PC-9 (cell line): ENCODE measurements at regions not wholly inside any gene's neighbourhood (a gene's known extent, or its start where the extent isn't known, plus 50 kb on each side); places are given as distances from the start of the nearest gene placed in this dataset.

Experiments used
- BruUV-seq: library from RNA; stranded (reverse); fragments of 400-500 nt; replicated peaks from 2 replicates; lab custom pipeline; 2021; lab: Mats Ljungman, UMichigan
- CTCF ChIA-PET: fragments of 300-600 bp; sonication (Branson Sonifier 250); formaldehyde crosslinking; loops from one replicate; lab custom pipeline; 2022; ENCODE audit warnings: antibody characterized with exemption; lab: Charles Lee
- POLR2A ChIA-PET: fragments of 300-600 bp; sonication (Branson Sonifier 250); formaldehyde crosslinking; loops from one replicate; lab custom pipeline; 2022; ENCODE audit warnings: antibody characterized with exemption; ENCODE audit not compliant: unreplicated experiment; lab: Charles Lee
- DNase-seq, 2 experiments: peaks; one replicate each; pipeline versions ENCODE4 v3.0.0 to v3.0.0-alpha.2; 2015 to 2022; ENCODE audit warnings: mixed read lengths in 1 of 2
- H2AFZ ChIP-seq: fragments of 200-600 bp; sonication (generic); 2 replicates; pipeline ENCODE4 v1.8.1; 2017; ENCODE audit warnings: antibody characterized with exemption
- H3F3A ChIP-seq: fragments of 200-600 bp; sonication (generic); 2 replicates; pipeline ENCODE4 v1.8.1; 2017; ENCODE audit warnings: antibody characterized with exemption, mild to moderate bottlenecking, low read depth; ENCODE audit not compliant: insufficient read depth
- H3K27ac ChIP-seq: fragments of 200-600 bp; sonication (generic); 2 replicates; pipeline ENCODE4 v1.6.1; 2016; ENCODE audit warnings: mixed run types
- H3K27me3 ChIP-seq: fragments of 200-600 bp; sonication (generic); 2 replicates; pipeline ENCODE4 v1.6.1; 2016; ENCODE audit warnings: low read depth, mixed run types; ENCODE audit not compliant: insufficient read depth
- H3K36me3 ChIP-seq: fragments of 200-600 bp; sonication (generic); 2 replicates; pipeline ENCODE4 v1.6.1; 2016; ENCODE audit warnings: low read depth, mixed run types
- H3K4me1 ChIP-seq: fragments of 200-600 bp; sonication (generic); replicated peaks from 2 replicates; pipeline ENCODE4 v1.6.1; 2016; ENCODE audit warnings: mixed run types; ENCODE audit not compliant: insufficient read depth
- H3K4me2 ChIP-seq: fragments of 200-600 bp; sonication (generic); 2 replicates; pipeline ENCODE4 v1.6.1; 2017; ENCODE audit warnings: mixed run types
- H3K4me3 ChIP-seq: fragments of 200-600 bp; sonication (generic); 2 replicates; pipeline ENCODE4 v1.6.1; 2016; ENCODE audit warnings: mixed run types
- H3K79me2 ChIP-seq: fragments of 200-600 bp; sonication (generic); 2 replicates; pipeline ENCODE4 v1.6.1; 2017; ENCODE audit warnings: low read depth, mixed run types
- H3K9me2 ChIP-seq: fragments of 200-600 bp; sonication (generic); 2 replicates; pipeline ENCODE4 v1.8.1; 2017; ENCODE audit warnings: mild to moderate bottlenecking; ENCODE audit not compliant: insufficient read depth
- H3K9me3 ChIP-seq: fragments of 200-600 bp; sonication (generic); 2 replicates; pipeline ENCODE4 v1.8.1; 2016; ENCODE audit warnings: low read depth; ENCODE audit not compliant: insufficient read depth
- H4K20me1 ChIP-seq: fragments of 200-600 bp; sonication (generic); 2 replicates; pipeline ENCODE4 v1.8.1; 2017; ENCODE audit not compliant: insufficient read depth
- EZH2 ChIP-seq: fragments of 200-600 bp; sonication (generic); IDR thresholded peaks from 2 replicates; pipeline ENCODE4 v1.8.0; 2017; ENCODE audit warnings: antibody characterized with exemption, low read depth
- intact Hi-C: fragments of 100-400 bp; cut with micrococcal nuclease; formaldehyde crosslinking; loops from one replicate; pipeline ENCODE4 v1.10.0; 2022; ENCODE audit not compliant: unreplicated experiment
- TF ChIP-seq, protein P1 (sequence below): fragments of 200-600 bp; sonication (generic); conservative IDR thresholded peaks from 2 replicates; pipeline ENCODE4 v1.6.1; 2017; ENCODE audit warnings: mixed run types, antibody characterized with exemption, mild to moderate bottlenecking, moderate library complexity

GRCh38 chr4:134024251-134024650 lies 177.3 kb downstream of the PABPC4L start:
- Histone ChIP-seq H3K27me3 (no peaks in the 10 kb centered on the region), H3K9me3 (no peaks in the 10 kb centered on the region), H3F3A (no peaks in the 10 kb centered on the region), H3K9me2 (no peaks in the 10 kb centered on the region), H3K79me2 (no peaks in the 10 kb centered on the region), H3K4me3 (no peak overlapping the region), H3K4me1 (no peaks in the 10 kb centered on the region), H4K20me1 (no peaks in the 10 kb centered on the region), H3K4me2 (no peak overlapping the region), H3K27ac (no peak overlapping the region), H3K36me3 (no peaks in the 10 kb centered on the region), H2AFZ (no peak overlapping the region)
- no peak for DNase-seq
- no peak for TF ChIP-seq EZH2
- TF ChIP-seq, protein P1, sequence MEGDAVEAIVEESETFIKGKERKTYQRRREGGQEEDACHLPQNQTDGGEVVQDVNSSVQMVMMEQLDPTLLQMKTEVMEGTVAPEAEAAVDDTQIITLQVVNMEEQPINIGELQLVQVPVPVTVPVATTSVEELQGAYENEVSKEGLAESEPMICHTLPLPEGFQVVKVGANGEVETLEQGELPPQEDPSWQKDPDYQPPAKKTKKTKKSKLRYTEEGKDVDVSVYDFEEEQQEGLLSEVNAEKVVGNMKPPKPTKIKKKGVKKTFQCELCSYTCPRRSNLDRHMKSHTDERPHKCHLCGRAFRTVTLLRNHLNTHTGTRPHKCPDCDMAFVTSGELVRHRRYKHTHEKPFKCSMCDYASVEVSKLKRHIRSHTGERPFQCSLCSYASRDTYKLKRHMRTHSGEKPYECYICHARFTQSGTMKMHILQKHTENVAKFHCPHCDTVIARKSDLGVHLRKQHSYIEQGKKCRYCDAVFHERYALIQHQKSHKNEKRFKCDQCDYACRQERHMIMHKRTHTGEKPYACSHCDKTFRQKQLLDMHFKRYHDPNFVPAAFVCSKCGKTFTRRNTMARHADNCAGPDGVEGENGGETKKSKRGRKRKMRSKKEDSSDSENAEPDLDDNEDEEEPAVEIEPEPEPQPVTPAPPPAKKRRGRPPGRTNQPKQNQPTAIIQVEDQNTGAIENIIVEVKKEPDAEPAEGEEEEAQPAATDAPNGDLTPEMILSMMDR = no peak; the same call in 1 of the 2 replicates
- ChIA-PET POLR2A (no interaction called here), CTCF (interaction anchor here (0.5 to 0.6 kb wide), 2 partner anchors 62 to 220 kb away, joined by 4 to 5 read pairs; no protein-coding TSS in a partner anchor)
- no TSS peak for BruUV-seq
- intact Hi-C loops = no loop called here

DNA sequence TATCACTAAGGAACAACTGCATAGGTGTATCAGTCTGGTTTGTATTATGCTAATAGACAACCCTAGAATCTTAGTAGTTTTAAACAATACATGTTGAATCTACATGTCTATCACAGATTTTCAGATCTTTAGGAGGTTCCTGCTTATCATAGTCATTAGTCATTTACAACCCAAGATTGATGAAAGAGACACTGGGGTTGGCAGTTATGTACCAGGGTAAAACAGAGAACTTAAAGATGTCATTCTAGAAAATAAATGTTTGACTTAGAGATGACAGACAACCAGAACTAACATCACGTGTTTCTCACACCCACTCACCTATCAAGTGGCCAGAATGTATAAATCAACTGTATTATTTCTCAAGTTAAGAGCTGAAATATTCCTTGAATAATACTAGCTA lies 181.9 kb downstream of the PABPC4L start:
- no peaks in the 10 kb centered on the region for H3F3A ChIP-seq
- no peaks in the 10 kb centered on the region for H3K9me3 ChIP-seq
- POLR2A ChIA-PET = no interaction called here
- BruUV-seq = no TSS peak
- H3K27me3 ChIP-seq = no peaks in the 10 kb centered on the region
- no peaks in the 10 kb centered on the region for H3K4me1 ChIP-seq
- no peaks in the 10 kb centered on the region for H3K79me2 ChIP-seq
- H3K36me3 ChIP-seq = no peaks in the 10 kb centered on the region
- no peaks in the 10 kb centered on the region for H4K20me1 ChIP-seq
- TF ChIP-seq, protein P1 = no peak
- no peak overlapping the region for H2AFZ ChIP-seq
- no peak for DNase-seq
- no peak overlapping the region for H3K27ac ChIP-seq
- intact Hi-C loops = no loop called here
- CTCF ChIA-PET = no interaction called here
- H3K4me3 ChIP-seq = no peak overlapping the region
- no peak overlapping the region for H3K4me2 ChIP-seq
- no peaks in the 10 kb centered on the region for H3K9me2 ChIP-seq

GRCh38 chr4:134018846-134019245 lies 182.7 kb downstream of the PABPC4L start:
- no TSS peak for BruUV-seq
- no peak overlapping the region for H3K27ac ChIP-seq

More at GRCh38 chr4:134018846-134019245, 182.7 kb downstream of the PABPC4L start:
- intact Hi-C loops = no loop called here
- ChIA-PET CTCF (no interaction called here), POLR2A (no interaction called here)
- Histone ChIP-seq H2AFZ (no peak overlapping the region), H3K79me2 (no peaks in the 10 kb centered on the region), H3K27me3 (no peaks in the 10 kb centered on the region), H3K9me3 (no peaks in the 10 kb centered on the region), H3K9me2 (no peaks in the 10 kb centered on the region), H3K4me3 (no peak overlapping the region), H3K4me2 (no peak overlapping the region), H3K36me3 (no peaks in the 10 kb centered on the region), H3K4me1 (no peaks in the 10 kb centered on the region), H3F3A (no peaks in the 10 kb centered on the region), H4K20me1 (no peaks in the 10 kb centered on the region)
- TF ChIP-seq, protein P1 = no peak
- TF ChIP-seq EZH2 = no peak
- no peak for DNase-seq
